PC-9 (cell line): ENCODE measurements at regions not wholly inside any gene's neighbourhood (a gene's known extent, or its start where the extent isn't known, plus 50 kb on each side); places are given as distances from the start of the nearest gene placed in this dataset.

Source experiments
- EZH2 ChIP-seq: fragments of 200-600 bp; sonication (generic); IDR thresholded peaks from 2 replicates; pipeline ENCODE4 v1.8.0; 2017; ENCODE audit warnings: antibody characterized with exemption, low read depth
- TF ChIP-seq, protein P1 (sequence below): fragments of 200-600 bp; sonication (generic); conservative IDR thresholded peaks from 2 replicates; pipeline ENCODE4 v1.6.1; 2017; ENCODE audit warnings: mixed run types, antibody characterized with exemption, mild to moderate bottlenecking, moderate library complexity

DNA sequence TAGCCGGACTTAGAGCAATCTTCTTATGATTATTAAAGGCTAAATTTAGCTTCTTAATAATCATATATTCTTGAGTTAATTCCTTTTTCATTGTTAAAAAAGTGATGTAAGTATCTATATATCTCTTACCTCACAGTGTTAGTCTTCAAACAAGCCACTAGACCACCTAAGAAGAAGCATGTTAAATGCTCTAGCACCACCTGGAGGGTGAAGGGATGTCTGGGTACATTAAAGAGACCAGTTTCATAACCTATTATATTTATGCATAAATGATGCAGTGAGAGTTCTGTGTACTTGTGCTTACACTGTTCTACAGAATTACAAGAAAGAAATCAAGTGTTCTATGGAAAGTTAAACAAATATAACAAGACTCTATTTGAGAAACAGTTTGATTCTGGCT lies 55.9 kb upstream of the SLCO6A1 start:
- TF ChIP-seq, protein P1, sequence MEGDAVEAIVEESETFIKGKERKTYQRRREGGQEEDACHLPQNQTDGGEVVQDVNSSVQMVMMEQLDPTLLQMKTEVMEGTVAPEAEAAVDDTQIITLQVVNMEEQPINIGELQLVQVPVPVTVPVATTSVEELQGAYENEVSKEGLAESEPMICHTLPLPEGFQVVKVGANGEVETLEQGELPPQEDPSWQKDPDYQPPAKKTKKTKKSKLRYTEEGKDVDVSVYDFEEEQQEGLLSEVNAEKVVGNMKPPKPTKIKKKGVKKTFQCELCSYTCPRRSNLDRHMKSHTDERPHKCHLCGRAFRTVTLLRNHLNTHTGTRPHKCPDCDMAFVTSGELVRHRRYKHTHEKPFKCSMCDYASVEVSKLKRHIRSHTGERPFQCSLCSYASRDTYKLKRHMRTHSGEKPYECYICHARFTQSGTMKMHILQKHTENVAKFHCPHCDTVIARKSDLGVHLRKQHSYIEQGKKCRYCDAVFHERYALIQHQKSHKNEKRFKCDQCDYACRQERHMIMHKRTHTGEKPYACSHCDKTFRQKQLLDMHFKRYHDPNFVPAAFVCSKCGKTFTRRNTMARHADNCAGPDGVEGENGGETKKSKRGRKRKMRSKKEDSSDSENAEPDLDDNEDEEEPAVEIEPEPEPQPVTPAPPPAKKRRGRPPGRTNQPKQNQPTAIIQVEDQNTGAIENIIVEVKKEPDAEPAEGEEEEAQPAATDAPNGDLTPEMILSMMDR, result 0 out of 2 replicates have a peak, but pooled peaks have one; percentile 40
- TF ChIP-seq EZH2, result no peak
